Breast epithelium (tissue), 4 donors: ENCODE measurements at regions not wholly inside any gene's neighbourhood (a gene's known extent, or its start where the extent isn't known, plus 50 kb on each side); places are given as distances from the start of the nearest gene placed in this dataset.

Experiments used
- DNase-seq, 2 donors: peaks; one replicate each; pipeline ENCODE4 v3.0.0-alpha.2; 2019; ENCODE audit warnings: low spot score in 2 of 2
- H3K27ac ChIP-seq, 2 donors: fragments of 200-600 bp; sonication (generic) in 1 of 2; one replicate each; pipeline ENCODE4 v1.5.1; 2016 to 2019; ENCODE audit warnings: mild to moderate bottlenecking in 1 of 2
- H3K27me3 ChIP-seq, 2 donors: fragments of 200-600 bp; sonication (generic) in 1 of 2; one replicate each; pipeline versions ENCODE4 v1.5.1 to v1.6.0; 2017 to 2019; ENCODE audit warnings: control low read depth in 1 of 2, mild to moderate bottlenecking in 1 of 2
- H3K36me3 ChIP-seq: fragments of 200-600 bp; one replicate; pipeline ENCODE4 v1.5.1; 2019
- H3K4me1 ChIP-seq, 2 donors: fragments of 200-600 bp; sonication (generic); one replicate each; pipeline ENCODE4 v1.5.1; 2016 to 2019; ENCODE audit warnings: control low read depth in 1 of 2
- H3K4me3 ChIP-seq, 3 donors: fragments of 200-600 bp; sonication (generic); 1 replicate in 2 of 3; 2 replicates in 1 of 3; pipeline ENCODE4 v1.5.1; 2016 to 2019; ENCODE audit warnings: mild to moderate bottlenecking in 3 of 3, moderate library complexity in 2 of 3
- H3K9me3 ChIP-seq, 2 donors: fragments of 200-600 bp; sonication (generic) in 1 of 2; one replicate each; pipeline ENCODE4 v1.5.1; 2016 to 2019; ENCODE audit warnings: control low read depth in 1 of 2
- POLR2A ChIP-seq: fragments of 450-650 bp; IDR thresholded peaks from one replicate; pipeline ENCODE4 v1.6.1; 2016; ENCODE audit warnings: antibody characterized with exemption, mild to moderate bottlenecking, moderate library complexity
- POLR2AphosphoS5 ChIP-seq, 3 donors: sonication (generic); formaldehyde crosslinking; IDR thresholded peaks; one replicate each; pipeline ENCODE4 v1.6.1; 2017; ENCODE audit warnings: antibody characterized with exemption in 3 of 3
- intact Hi-C: fragments of 100-400 bp; cut with DNase I; formaldehyde crosslinking; loops from one replicate; pipeline ENCODE4 v1.15.1; 2023; ENCODE audit warnings: low total_unique reads
- TF ChIP-seq, protein P1 (sequence below), 3 donors: fragments of 450-650 bp; IDR thresholded peaks; one replicate each; pipeline ENCODE4 v1.5.1; 2016 to 2017; ENCODE audit warnings: antibody characterized with exemption in 3 of 3, mild to moderate bottlenecking in 3 of 3, moderate library complexity in 3 of 3

DNA sequence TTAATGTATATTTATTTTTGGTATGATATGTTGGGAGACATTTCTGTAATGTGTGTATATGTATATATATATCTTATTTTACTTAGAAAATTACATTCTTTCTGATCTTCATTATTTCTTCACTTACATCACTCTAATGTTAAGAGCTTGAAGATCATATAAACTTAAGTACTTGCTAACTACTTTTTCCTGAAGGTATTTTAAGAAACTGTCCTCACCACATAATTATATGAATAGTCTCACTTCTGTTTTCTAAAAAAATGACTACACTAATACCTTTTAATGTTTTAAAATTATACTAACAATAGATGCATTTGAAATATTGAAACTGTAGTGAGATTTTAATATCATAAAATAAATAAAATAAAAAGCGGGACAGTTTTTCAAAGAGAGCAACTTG, 377.1 kb downstream of the LRRIQ3 start:
- no peak for TF ChIP-seq POLR2A
- TF ChIP-seq POLR2AphosphoS5 (IDR thresholded peaks at IDR 0.05): no peak
- TF ChIP-seq, protein P1, sequence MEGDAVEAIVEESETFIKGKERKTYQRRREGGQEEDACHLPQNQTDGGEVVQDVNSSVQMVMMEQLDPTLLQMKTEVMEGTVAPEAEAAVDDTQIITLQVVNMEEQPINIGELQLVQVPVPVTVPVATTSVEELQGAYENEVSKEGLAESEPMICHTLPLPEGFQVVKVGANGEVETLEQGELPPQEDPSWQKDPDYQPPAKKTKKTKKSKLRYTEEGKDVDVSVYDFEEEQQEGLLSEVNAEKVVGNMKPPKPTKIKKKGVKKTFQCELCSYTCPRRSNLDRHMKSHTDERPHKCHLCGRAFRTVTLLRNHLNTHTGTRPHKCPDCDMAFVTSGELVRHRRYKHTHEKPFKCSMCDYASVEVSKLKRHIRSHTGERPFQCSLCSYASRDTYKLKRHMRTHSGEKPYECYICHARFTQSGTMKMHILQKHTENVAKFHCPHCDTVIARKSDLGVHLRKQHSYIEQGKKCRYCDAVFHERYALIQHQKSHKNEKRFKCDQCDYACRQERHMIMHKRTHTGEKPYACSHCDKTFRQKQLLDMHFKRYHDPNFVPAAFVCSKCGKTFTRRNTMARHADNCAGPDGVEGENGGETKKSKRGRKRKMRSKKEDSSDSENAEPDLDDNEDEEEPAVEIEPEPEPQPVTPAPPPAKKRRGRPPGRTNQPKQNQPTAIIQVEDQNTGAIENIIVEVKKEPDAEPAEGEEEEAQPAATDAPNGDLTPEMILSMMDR (IDR thresholded peaks at IDR 0.05): no peak
- intact Hi-C loops: no loop called here
- Histone ChIP-seq H3K9me3 (no peaks in the 10 kb centered on the region), H3K36me3 (no peaks in the 10 kb centered on the region), H3K4me1 (no peaks in the 10 kb centered on the region), H3K27ac (no peak overlapping the region), H3K27me3 (no peaks in the 10 kb centered on the region), H3K4me3 (no peak overlapping the region)
- DNase-seq: no peak

DNA sequence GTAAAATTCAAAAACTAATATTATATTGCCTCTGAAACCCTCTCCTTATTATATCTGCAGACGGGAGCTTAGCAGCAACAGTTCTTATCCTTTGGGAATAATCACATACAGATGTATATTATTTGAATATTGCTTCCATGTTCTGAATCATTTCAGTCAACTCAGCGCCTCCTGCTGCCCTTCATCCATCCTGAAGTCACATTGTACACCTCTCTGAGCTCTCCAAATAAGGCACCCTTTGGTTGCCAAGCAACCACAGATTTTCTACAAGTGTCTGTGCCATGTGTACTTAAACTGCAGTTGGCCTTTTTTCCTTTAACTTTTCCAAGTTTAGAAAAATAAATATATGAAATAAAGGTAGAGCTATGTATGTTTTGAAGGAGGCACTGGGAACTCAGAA, 384.3 kb downstream of the LRRIQ3 start:
- TF ChIP-seq POLR2AphosphoS5 (IDR thresholded peaks at IDR 0.05) (no peak), POLR2A (no peak)
- TF ChIP-seq, protein P1 (IDR thresholded peaks at IDR 0.05): no peak
- Histone ChIP-seq H3K36me3 (no peaks in the 10 kb centered on the region), H3K27ac (no peak overlapping the region)

DNA sequence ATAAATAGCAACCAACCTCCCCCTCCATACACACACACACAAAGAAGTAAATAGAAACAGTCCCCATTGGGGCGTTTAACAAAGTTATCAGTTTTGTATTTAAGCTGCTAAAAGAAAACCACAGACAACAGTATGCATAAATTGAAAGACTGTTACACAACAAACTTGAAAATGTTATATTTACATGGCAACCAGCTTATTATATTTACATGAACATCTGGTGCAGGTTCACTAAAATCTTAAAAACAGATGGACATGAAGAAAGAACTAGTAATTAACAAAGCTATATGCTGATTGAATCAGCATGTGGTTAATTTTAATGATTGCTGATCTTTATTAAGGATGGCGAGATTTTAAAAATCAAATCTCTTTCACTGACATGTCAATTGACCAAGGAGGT, 384.7 kb downstream of the LRRIQ3 start:
- H3K4me1 ChIP-seq: no peaks in the 10 kb centered on the region
- H3K9me3 ChIP-seq: peaks cover 0 to 5% of the 10 kb centered on the region in 2 donors
- H3K27me3 ChIP-seq: no peaks in the 10 kb centered on the region
- DNase-seq: no peak
- no peaks in the 10 kb centered on the region for H3K36me3 ChIP-seq
- H3K4me3 ChIP-seq: no peak overlapping the region
- TF ChIP-seq POLR2A (no peak), POLR2AphosphoS5 (IDR thresholded peaks at IDR 0.05) (no peak)
- TF ChIP-seq, protein P1 (IDR thresholded peaks at IDR 0.05): no peak
- H3K27ac ChIP-seq: no peak overlapping the region
- intact Hi-C loops: no loop called here

More for the DNA sequence above, 384.3 kb downstream of the LRRIQ3 start:
- no peaks in the 10 kb centered on the region for H3K27me3 ChIP-seq
- no peak for DNase-seq
- no peaks in the 10 kb centered on the region for H3K4me1 ChIP-seq
- H3K4me3 ChIP-seq: no peak overlapping the region
- H3K9me3 ChIP-seq: peaks cover 0 to 5% of the 10 kb centered on the region in 2 donors
- intact Hi-C loops: no loop called here

DNA sequence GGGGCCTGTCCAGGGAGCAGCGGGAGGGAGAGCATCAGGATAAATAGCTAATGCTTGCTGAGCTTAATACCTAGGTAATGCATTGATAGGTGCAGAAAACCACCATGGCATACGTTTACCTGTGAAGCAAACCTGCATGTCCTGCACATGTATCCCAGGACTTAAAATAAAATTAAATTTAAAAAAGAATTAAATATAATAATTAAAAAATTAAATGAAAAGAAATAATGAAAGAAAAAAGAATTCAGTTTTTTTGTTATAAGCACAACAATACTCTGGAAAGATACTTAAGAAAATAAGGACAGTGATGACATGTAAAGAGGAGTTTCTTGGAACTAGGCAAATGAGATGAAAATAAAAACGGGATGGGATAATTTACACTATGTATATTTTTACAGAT, 386.2 kb downstream of the LRRIQ3 start:
- DNase-seq: no peak
- peaks cover 0 to 5% of the 10 kb centered on the region in 2 donors for H3K9me3 ChIP-seq

DNA sequence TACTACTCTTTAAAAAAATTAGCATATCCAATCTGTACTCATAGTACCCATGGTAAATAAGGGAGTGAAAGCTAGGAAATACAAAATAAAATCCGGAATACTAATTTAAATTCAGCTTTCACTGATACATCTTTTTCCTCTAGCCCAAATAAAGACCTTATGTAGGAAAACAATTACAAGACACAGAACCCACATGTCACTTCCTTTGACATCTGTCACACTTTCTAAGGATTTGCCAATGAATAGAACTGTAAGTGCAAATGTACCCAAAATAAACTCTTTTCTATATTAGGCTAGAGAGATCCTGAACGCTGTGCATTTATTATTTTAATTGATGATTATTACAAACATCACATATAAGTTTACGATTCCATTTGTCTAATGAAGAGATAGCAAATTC, 393.0 kb downstream of the LRRIQ3 start:
- no peak overlapping the region for H3K4me3 ChIP-seq
- TF ChIP-seq, protein P1 (IDR thresholded peaks at IDR 0.05): no peak
- TF ChIP-seq POLR2AphosphoS5 (IDR thresholded peaks at IDR 0.05) (no peak), POLR2A (no peak)
- no peak for DNase-seq
- H3K27me3 ChIP-seq: no peaks in the 10 kb centered on the region
- H3K9me3 ChIP-seq: no peaks in the 10 kb centered on the region
- no peaks in the 10 kb centered on the region for H3K36me3 ChIP-seq
- H3K27ac ChIP-seq: no peak overlapping the region
- no peaks in the 10 kb centered on the region for H3K4me1 ChIP-seq
- intact Hi-C loops: no loop called here

More for the DNA sequence above, 386.2 kb downstream of the LRRIQ3 start:
- H3K4me3 ChIP-seq: no peak overlapping the region
- no peaks in the 10 kb centered on the region for H3K4me1 ChIP-seq
- H3K36me3 ChIP-seq: no peaks in the 10 kb centered on the region
- intact Hi-C loops: no loop called here
- TF ChIP-seq, protein P1 (IDR thresholded peaks at IDR 0.05): no peak
- TF ChIP-seq POLR2AphosphoS5 (IDR thresholded peaks at IDR 0.05): no peak
- no peak for TF ChIP-seq POLR2A
- no peaks in the 10 kb centered on the region for H3K27me3 ChIP-seq
- no peak overlapping the region for H3K27ac ChIP-seq
